Stimulated activated naive CD8-positive, alpha-beta T cell treated with anti-CD3 and anti-CD28 coated beads, Interleukin-15, Interleukin-2, amounts not matched to agents 100 ng/mL and 50 ng/mL, for 24 hours (primary cell): ENCODE measurements at regions not wholly inside any gene's neighbourhood (a gene's known extent, or its start where the extent isn't known, plus 50 kb on each side); places are given as distances from the start of the nearest gene placed in this dataset.

Experiments used
- H3K27ac Mint-ChIP-seq: one replicate; pipeline ENCODE4 v1.8.0; 2021; ENCODE audit warnings: mild to moderate bottlenecking, mixed read lengths
- H3K27me3 Mint-ChIP-seq: one replicate; pipeline ENCODE4 v1.8.0; 2021; ENCODE audit warnings: mixed read lengths
- H3K36me3 Mint-ChIP-seq: one replicate; pipeline ENCODE4 v1.8.0; 2021; ENCODE audit warnings: low read depth, mixed read lengths
- H3K4me1 Mint-ChIP-seq: one replicate; pipeline ENCODE4 v1.8.0; 2021; ENCODE audit warnings: low read depth, mixed read lengths
- H3K4me3 Mint-ChIP-seq: one replicate; pipeline ENCODE4 v1.8.0; 2021; ENCODE audit warnings: mild to moderate bottlenecking, mixed read lengths
- H3K9me3 Mint-ChIP-seq: one replicate; pipeline ENCODE4 v1.8.0; 2021; ENCODE audit warnings: mixed read lengths

GRCh38 chr5:133889271-133889905 is 79.0 kb downstream of the C5orf15 start:
- Mint-ChIP-seq H3K36me3 (no peaks in the 10 kb centered on the region), H3K4me3 (no peak overlapping the region), H3K4me1 (peaks cover 18% of the 10 kb centered on the region), H3K27me3 (no peaks in the 10 kb centered on the region), H3K9me3 (no peaks in the 10 kb centered on the region), H3K27ac (no peak overlapping the region)

- no peaks in the 10 kb centered on the region for H3K9me3 Mint-ChIP-seq
- no peak overlapping the region for H3K27ac Mint-ChIP-seq
- H3K4me1 Mint-ChIP-seq = peaks cover 18% of the 10 kb centered on the region
- no peaks in the 10 kb centered on the region for H3K36me3 Mint-ChIP-seq
- no peak overlapping the region for H3K4me3 Mint-ChIP-seq
- H3K27me3 Mint-ChIP-seq = no peaks in the 10 kb centered on the region
Observed at GRCh38 chr5:133888625-133888991, 79.8 kb downstream of the C5orf15 start.

- Mint-ChIP-seq H3K27me3 (peaks cover 10% of the 10 kb centered on the region), H3K36me3 (no peaks in the 10 kb centered on the region), H3K4me3 (no peak overlapping the region), H3K27ac (no peak overlapping the region), H3K4me1 (peaks cover 21% of the 10 kb centered on the region), H3K9me3 (no peaks in the 10 kb centered on the region)
Observed at GRCh38 chr5:133885566-133885965, 82.9 kb downstream of the C5orf15 start.

GRCh38 chr5:133884569-133885311 is 83.7 kb downstream of the C5orf15 start:
- Mint-ChIP-seq H3K36me3 (no peaks in the 10 kb centered on the region), H3K27ac (no peak overlapping the region), H3K9me3 (no peaks in the 10 kb centered on the region), H3K4me1 (peaks cover 13% of the 10 kb centered on the region), H3K27me3 (peaks cover 10% of the 10 kb centered on the region), H3K4me3 (no peak overlapping the region)

- no peaks in the 10 kb centered on the region for H3K9me3 Mint-ChIP-seq
- H3K36me3 Mint-ChIP-seq = no peaks in the 10 kb centered on the region
- H3K27ac Mint-ChIP-seq = no peak overlapping the region
- H3K27me3 Mint-ChIP-seq = peaks cover 10% of the 10 kb centered on the region
- no peak overlapping the region for H3K4me3 Mint-ChIP-seq
- H3K4me1 Mint-ChIP-seq = peaks cover 13% of the 10 kb centered on the region
Observed at GRCh38 chr5:133883916-133884315, 84.5 kb downstream of the C5orf15 start.

GRCh38 chr5:133882846-133883245 is 85.6 kb downstream of the C5orf15 start:
- peaks cover 10% of the 10 kb centered on the region for H3K27me3 Mint-ChIP-seq

GRCh38 chr5:133882389-133882695 is 86.1 kb downstream of the C5orf15 start:
- H3K27ac Mint-ChIP-seq = no peak overlapping the region
- H3K4me1 Mint-ChIP-seq = peaks cover 13% of the 10 kb centered on the region
- H3K9me3 Mint-ChIP-seq = no peaks in the 10 kb centered on the region
- H3K27me3 Mint-ChIP-seq = peaks cover 10% of the 10 kb centered on the region
- H3K36me3 Mint-ChIP-seq = no peaks in the 10 kb centered on the region
- no peak overlapping the region for H3K4me3 Mint-ChIP-seq

More at GRCh38 chr5:133882846-133883245, 85.6 kb downstream of the C5orf15 start:
- no peak overlapping the region for H3K4me3 Mint-ChIP-seq
- no peaks in the 10 kb centered on the region for H3K36me3 Mint-ChIP-seq
- H3K27ac Mint-ChIP-seq = no peak overlapping the region
- no peaks in the 10 kb centered on the region for H3K9me3 Mint-ChIP-seq
- H3K4me1 Mint-ChIP-seq = peaks cover 13% of the 10 kb centered on the region

GRCh38 chr5:133881576-133882388 is 86.6 kb downstream of the C5orf15 start:
- Mint-ChIP-seq H3K27ac (no peak overlapping the region), H3K9me3 (no peaks in the 10 kb centered on the region), H3K4me3 (no peak overlapping the region), H3K27me3 (peaks cover 12% of the 10 kb centered on the region), H3K4me1 (peaks cover 13% of the 10 kb centered on the region), H3K36me3 (no peaks in the 10 kb centered on the region)

GRCh38 chr5:133878236-133878555 is 90.2 kb downstream of the C5orf15 start:
- H3K27ac Mint-ChIP-seq = no peak overlapping the region
- no peak overlapping the region for H3K4me3 Mint-ChIP-seq
- H3K9me3 Mint-ChIP-seq = peaks cover 7% of the 10 kb centered on the region
- no peaks in the 10 kb centered on the region for H3K36me3 Mint-ChIP-seq
- H3K27me3 Mint-ChIP-seq = peaks cover 12% of the 10 kb centered on the region
- peaks cover 41% of the 10 kb centered on the region for H3K4me1 Mint-ChIP-seq

- Mint-ChIP-seq H3K9me3 (peaks cover 7% of the 10 kb centered on the region), H3K4me3 (no peak overlapping the region), H3K4me1 (peaks cover 47% of the 10 kb centered on the region), H3K36me3 (no peaks in the 10 kb centered on the region), H3K27me3 (peaks cover 12% of the 10 kb centered on the region), H3K27ac (peak overlapping the region; percentile 63)
Observed at GRCh38 chr5:133877351-133878235, 90.8 kb downstream of the C5orf15 start.

- H3K27ac Mint-ChIP-seq = no peak overlapping the region
- no peak overlapping the region for H3K4me3 Mint-ChIP-seq
- H3K27me3 Mint-ChIP-seq = peaks cover 8% of the 10 kb centered on the region
- peaks cover 56% of the 10 kb centered on the region for H3K4me1 Mint-ChIP-seq
- H3K36me3 Mint-ChIP-seq = no peaks in the 10 kb centered on the region
- H3K9me3 Mint-ChIP-seq = peaks cover 7% of the 10 kb centered on the region
Observed at GRCh38 chr5:133876266-133876665, 92.2 kb downstream of the C5orf15 start.

GRCh38 chr5:133875179-133875578 is 93.2 kb downstream of the C5orf15 start:
- H3K27me3 Mint-ChIP-seq = peaks cover 2% of the 10 kb centered on the region
- H3K36me3 Mint-ChIP-seq = no peaks in the 10 kb centered on the region
- H3K9me3 Mint-ChIP-seq = peaks cover 7% of the 10 kb centered on the region
- no peak overlapping the region for H3K4me3 Mint-ChIP-seq
- H3K4me1 Mint-ChIP-seq = peaks cover 61% of the 10 kb centered on the region
- H3K27ac Mint-ChIP-seq = peak overlapping the region; percentile 94

- peak overlapping the region; percentile 94 for H3K27ac Mint-ChIP-seq
- H3K4me1 Mint-ChIP-seq = peaks cover 74% of the 10 kb centered on the region
- H3K27me3 Mint-ChIP-seq = peaks cover 2% of the 10 kb centered on the region
- peak overlapping the region; percentile 43 for H3K4me3 Mint-ChIP-seq
- no peaks in the 10 kb centered on the region for H3K36me3 Mint-ChIP-seq
- H3K9me3 Mint-ChIP-seq = peaks cover 7% of the 10 kb centered on the region
Observed at GRCh38 chr5:133873449-133873848, 95.0 kb downstream of the C5orf15 start.

GRCh38 chr5:133870661-133871060 is 97.8 kb downstream of the C5orf15 start:
- H3K4me1 Mint-ChIP-seq = peaks cover 70% of the 10 kb centered on the region
- peaks cover 7% of the 10 kb centered on the region for H3K9me3 Mint-ChIP-seq
- H3K27ac Mint-ChIP-seq = peak overlapping the region; percentile 21
- no peaks in the 10 kb centered on the region for H3K27me3 Mint-ChIP-seq
- no peak overlapping the region for H3K4me3 Mint-ChIP-seq
- no peaks in the 10 kb centered on the region for H3K36me3 Mint-ChIP-seq
